DND-41 (cell line): ENCODE measurements at regions not wholly inside any gene's neighbourhood (a gene's known extent, or its start where the extent isn't known, plus 50 kb on each side); places are given as distances from the start of the nearest gene placed in this dataset.

Experiments used
- ATAC-seq: fragments of 200-7000 bp; cut with Tn5 transposase; 3 replicates; pipeline ENCODE4 v1.9.1; 2021; ENCODE audit warnings: low read depth; ENCODE audit not compliant: insufficient read depth
- DNase-seq: peaks from one replicate; pipeline ENCODE4 v3.0.0-alpha.2; 2020
- H2AFZ ChIP-seq: 2 replicates; pipeline ENCODE4 v1.6.0; 2012; ENCODE audit warnings: low read depth, low read length
- H3K27ac ChIP-seq: 2 replicates; pipeline ENCODE4 v1.5.1; 2012; ENCODE audit warnings: low read length, inconsistent platforms
- H3K27me3 ChIP-seq: fragments of 200-600 bp; sonication (generic); 2 replicates; pipeline ENCODE4 v1.6.0; 2012; ENCODE audit warnings: low read length, mild to moderate bottlenecking, inconsistent platforms; ENCODE audit not compliant: insufficient read depth, poor library complexity
- H3K36me3 ChIP-seq: 2 replicates; pipeline ENCODE4 v1.5.1; 2012; ENCODE audit warnings: low read length, inconsistent platforms; ENCODE audit not compliant: insufficient read depth
- H3K4me1 ChIP-seq: 2 replicates; pipeline ENCODE4 v1.5.1; 2012; ENCODE audit warnings: mild to moderate bottlenecking, low read length; ENCODE audit not compliant: insufficient read depth
- H3K4me2 ChIP-seq: 2 replicates; pipeline ENCODE4 v1.6.0; 2012; ENCODE audit warnings: mild to moderate bottlenecking, moderate library complexity, low read length, inconsistent platforms; ENCODE audit not compliant: insufficient read depth
- H3K4me3 ChIP-seq, 2 experiments: fragments of 200-600 bp in 1 of 2; shearing (Covaris generic) in 1 of 2; 2 replicates each; pipeline ENCODE4 v1.5.1; 2012 to 2016; ENCODE audit warnings: inconsistent platforms in 2 of 2, low read length in 2 of 2, mild to moderate bottlenecking in 2 of 2, low read depth in 1 of 2, moderate library complexity in 1 of 2
- H3K79me2 ChIP-seq: 2 replicates; pipeline ENCODE4 v1.6.0; 2012; ENCODE audit warnings: low read length, inconsistent platforms; ENCODE audit not compliant: insufficient read depth
- H3K9ac ChIP-seq: 2 replicates; pipeline ENCODE4 v1.6.0; 2012; ENCODE audit warnings: low read depth, mild to moderate bottlenecking, inconsistent platforms, low read length, moderate library complexity
- H3K9me3 ChIP-seq: 2 replicates; pipeline ENCODE4 v1.5.1; 2012; ENCODE audit warnings: low read length, moderate library complexity, mild to moderate bottlenecking, inconsistent platforms; ENCODE audit not compliant: insufficient read depth, severe bottlenecking
- H4K20me1 ChIP-seq: 2 replicates; pipeline ENCODE4 v1.6.0; 2012; ENCODE audit warnings: low read length; ENCODE audit not compliant: insufficient read depth
- CTCF ChIP-seq: IDR thresholded peaks from 2 replicates; pipeline ENCODE4 v1.5.1; 2012; ENCODE audit warnings: borderline replicate concordance, low read length, moderate library complexity, mild to moderate bottlenecking; ENCODE audit not compliant: poor library complexity, severe bottlenecking; ENCODE audit errors: extremely low read depth
- EZH2 ChIP-seq: IDR thresholded peaks from 3 replicates; pipeline ENCODE4 v1.6.1; 2012; ENCODE audit warnings: borderline replicate concordance, low read depth, mild to moderate bottlenecking, moderate library complexity, low read length, inconsistent platforms; ENCODE audit not compliant: severe bottlenecking

- Histone ChIP-seq H2AFZ (no peak overlapping the region), H3K4me1 (no peaks in the 10 kb centered on the region), H3K4me2 (no peak overlapping the region), H3K9ac (no peak overlapping the region), H3K27ac (no peak overlapping the region), H3K27me3 (no peaks in the 10 kb centered on the region), H3K4me3 (no peak overlapping the region), H3K79me2 (no peaks in the 10 kb centered on the region), H3K9me3 (no peaks in the 10 kb centered on the region), H4K20me1 (no peaks in the 10 kb centered on the region), H3K36me3 (no peaks in the 10 kb centered on the region)
- TF ChIP-seq EZH2 (no peak), CTCF (no peak)
- DNase-seq (no peak), ATAC-seq (peak; percentile 62; the same call in 2 of the 3 replicates)
Observed at GRCh38 chr1:58986996-58987767, 203.3 kb upstream of the JUN start.

- Histone ChIP-seq H3K4me3 (no peak overlapping the region), H3K4me1 (no peaks in the 10 kb centered on the region), H2AFZ (no peak overlapping the region), H3K9ac (no peak overlapping the region), H3K27me3 (no peaks in the 10 kb centered on the region), H3K4me2 (no peak overlapping the region), H3K27ac (no peak overlapping the region), H4K20me1 (no peaks in the 10 kb centered on the region), H3K36me3 (no peaks in the 10 kb centered on the region), H3K79me2 (no peaks in the 10 kb centered on the region), H3K9me3 (no peaks in the 10 kb centered on the region)
- ATAC-seq (no peak), DNase-seq (no peak)
- TF ChIP-seq EZH2: no peak
- TF ChIP-seq CTCF: no peak
Observed at GRCh38 chr1:58988752-58989151, 204.9 kb upstream of the JUN start.

- Histone ChIP-seq H3K9ac (no peak overlapping the region), H3K4me1 (no peaks in the 10 kb centered on the region), H3K27ac (no peak overlapping the region), H3K9me3 (no peaks in the 10 kb centered on the region), H3K36me3 (no peaks in the 10 kb centered on the region), H4K20me1 (no peaks in the 10 kb centered on the region), H3K27me3 (no peaks in the 10 kb centered on the region), H3K4me2 (no peak overlapping the region), H3K79me2 (no peaks in the 10 kb centered on the region), H3K4me3 (no peak overlapping the region), H2AFZ (no peak overlapping the region)
- no peak for ATAC-seq
- DNase-seq: no peak
- TF ChIP-seq CTCF (no peak), EZH2 (no peak)
Observed at GRCh38 chr1:58989845-58990244, 206.0 kb upstream of the JUN start.
